RPMI7951 (cell line): ENCODE measurements at regions not wholly inside any gene's neighbourhood (a gene's known extent, or its start where the extent isn't known, plus 50 kb on each side); places are given as distances from the start of the nearest gene placed in this dataset.
"Not testable (repeated sequence)": the region's sequence is repeated elsewhere in the genome, so short reads cannot be mapped to it uniquely, and the experiment has no call there.

Experiments used
- DNase-seq: peaks from one replicate; pipeline ENCODE4 v3.0.0-alpha.2; 2012; ENCODE audit warnings: low read depth

GRCh38 chr2:222760301-222760897 is 88.9 kb downstream of the MOGAT1 start:
- no peak for DNase-seq

- DNase-seq = no peak
These were observed 90.4 kb downstream of the MOGAT1 start for GRCh38 chr2:222761888-222762287.

- DNase-seq = no peak
These were observed 90.9 kb downstream of the MOGAT1 start for GRCh38 chr2:222762342-222762741.

- not testable (repeated sequence) for DNase-seq
These were observed 94.4 kb downstream of the MOGAT1 start for GRCh38 chr2:222765883-222766282.

- peak; percentile 32 for DNase-seq
These were observed 92.8 kb upstream of the ACSL3 start for GRCh38 chr2:222768019-222768418.

GRCh38 chr2:222769446-222769845 is 91.4 kb upstream of the ACSL3 start:
- no peak for DNase-seq

GRCh38 chr2:222769941-222770340 is 90.9 kb upstream of the ACSL3 start:
- DNase-seq = no peak

GRCh38 chr2:222771832-222772231 is 89.0 kb upstream of the ACSL3 start:
- no peak for DNase-seq

GRCh38 chr2:222774941-222775340 is 85.9 kb upstream of the ACSL3 start:
- peak; percentile 89 for DNase-seq

- DNase-seq = no peak
These were observed 84.0 kb upstream of the ACSL3 start for GRCh38 chr2:222776792-222777191.

- DNase-seq = no peak
These were observed 82.4 kb upstream of the ACSL3 start for GRCh38 chr2:222778400-222778799.

GRCh38 chr2:222779145-222779832 is 81.5 kb upstream of the ACSL3 start:
- no peak for DNase-seq

- no peak for DNase-seq
These were observed 80.8 kb upstream of the ACSL3 start for GRCh38 chr2:222780051-222780450.

- no peak for DNase-seq
These were observed 78.6 kb upstream of the ACSL3 start for GRCh38 chr2:222782201-222782730.

GRCh38 chr2:222783592-222783991 is 77.2 kb upstream of the ACSL3 start:
- no peak for DNase-seq

- no peak for DNase-seq
These were observed 69.9 kb upstream of the ACSL3 start for GRCh38 chr2:222790932-222791331.

GRCh38 chr2:222792001-222792611 is 68.7 kb upstream of the ACSL3 start:
- no peak for DNase-seq

- no peak for DNase-seq
These were observed 66.0 kb upstream of the ACSL3 start for GRCh38 chr2:222794585-222795449.

GRCh38 chr2:222795450-222796357 is 65.1 kb upstream of the ACSL3 start:
- DNase-seq = no peak

GRCh38 chr2:222796413-222797103 is 64.3 kb upstream of the ACSL3 start:
- no peak for DNase-seq
